GM21737 (cell line): ENCODE measurements at regions not wholly inside any gene's neighbourhood (a gene's known extent, or its start where the extent isn't known, plus 50 kb on each side); places are given as distances from the start of the nearest gene placed in this dataset.

Experiments used
- ATAC-seq: cut with Tn5 transposase; IDR thresholded peaks from one replicate; pipeline ENCODE4 v1.9.1; 2021; ENCODE audit warnings: mild to moderate bottlenecking, moderate library complexity; ENCODE audit not compliant: unreplicated experiment

DNA sequence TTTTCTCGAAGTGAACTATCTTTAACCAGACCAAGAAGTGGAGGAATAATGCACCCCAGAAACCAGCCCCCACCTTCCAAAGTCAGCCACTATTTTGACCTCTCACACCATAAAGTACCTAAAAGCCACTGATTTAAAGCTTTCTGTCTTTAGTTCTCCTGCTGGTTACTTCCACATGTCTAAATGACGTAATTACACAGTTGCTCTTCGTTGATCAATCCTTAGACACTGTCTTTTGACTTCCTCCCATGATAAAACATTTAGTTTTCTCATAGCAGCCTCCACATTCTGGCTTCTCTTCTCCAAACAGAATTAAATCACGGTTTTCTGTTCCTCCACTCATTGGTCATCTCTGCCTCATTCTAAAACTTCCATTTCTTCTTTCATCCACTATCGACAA lies 294.4 kb upstream of the N4BP1 start:
- no peak for ATAC-seq

DNA sequence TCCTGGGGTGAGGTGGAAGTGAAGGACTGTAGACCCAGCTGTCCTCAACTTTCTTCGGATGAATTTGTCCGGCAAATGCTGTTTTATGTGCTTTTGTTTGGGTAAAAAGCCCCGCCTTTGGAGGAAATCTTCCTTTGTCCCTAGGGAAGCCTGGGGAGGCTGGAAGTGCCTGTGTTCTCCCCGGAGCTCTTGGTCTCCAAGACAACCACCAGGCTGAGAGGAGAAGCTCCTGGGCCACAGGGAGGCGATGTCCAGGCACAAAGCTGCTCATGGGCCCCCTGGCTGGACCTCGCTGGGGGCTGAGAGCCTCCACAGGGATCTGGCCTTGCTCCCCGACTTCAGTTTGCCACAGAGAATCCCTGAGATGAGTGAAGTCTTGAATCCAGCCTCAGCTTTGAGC lies 293.1 kb upstream of the N4BP1 start:
- no peak for ATAC-seq

DNA sequence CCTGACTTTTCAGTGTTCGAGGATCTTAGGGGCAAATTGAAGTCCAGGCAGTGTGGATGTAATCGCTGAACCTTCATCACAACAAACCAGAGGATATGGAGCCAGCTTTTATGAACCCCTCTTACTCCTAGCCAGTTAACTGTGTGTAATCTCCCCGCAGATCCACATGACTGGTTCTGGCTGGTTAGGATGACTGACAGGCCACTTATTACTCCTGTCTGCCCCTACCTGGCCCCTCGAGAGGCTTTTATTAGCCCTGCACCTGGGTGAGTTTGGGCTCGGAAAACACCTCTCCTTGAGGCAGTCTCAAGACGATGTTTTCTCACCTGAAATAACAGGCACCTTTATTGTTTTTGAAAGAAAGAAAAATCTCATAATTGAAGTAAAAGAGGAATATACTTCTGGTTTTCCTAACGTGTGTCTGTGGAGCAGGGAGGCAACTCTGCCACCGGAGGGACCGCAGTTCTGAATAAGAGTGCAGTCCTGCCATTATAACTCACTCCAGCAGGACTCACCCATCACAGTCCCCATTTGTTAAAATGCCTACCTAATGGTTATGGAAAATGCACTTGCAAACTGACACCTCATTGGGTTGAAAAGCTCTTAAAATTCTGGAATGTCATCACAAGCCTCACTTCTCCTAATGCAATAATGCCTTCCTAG lies 291.9 kb upstream of the N4BP1 start:
- no peak for ATAC-seq

DNA sequence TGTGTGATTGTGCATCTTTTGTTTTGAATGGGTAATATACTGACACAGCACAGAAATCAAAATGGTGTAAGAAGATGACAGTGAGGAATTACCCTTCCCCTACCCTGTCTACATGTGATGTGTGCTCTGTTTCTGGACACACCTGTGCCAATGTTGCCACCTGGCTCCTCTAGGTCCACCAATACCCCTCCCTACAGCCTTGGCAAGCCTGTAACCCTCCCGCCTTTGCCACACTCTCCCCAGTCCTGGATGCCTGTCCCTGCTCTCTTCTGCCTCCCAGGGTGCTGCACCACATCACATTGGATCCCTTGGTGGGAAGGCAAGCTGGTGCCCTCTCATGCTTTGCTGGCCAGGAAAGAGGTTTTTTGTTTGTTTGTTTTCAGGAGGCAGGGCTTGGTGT lies 289.5 kb upstream of the N4BP1 start:
- no peak for ATAC-seq

DNA sequence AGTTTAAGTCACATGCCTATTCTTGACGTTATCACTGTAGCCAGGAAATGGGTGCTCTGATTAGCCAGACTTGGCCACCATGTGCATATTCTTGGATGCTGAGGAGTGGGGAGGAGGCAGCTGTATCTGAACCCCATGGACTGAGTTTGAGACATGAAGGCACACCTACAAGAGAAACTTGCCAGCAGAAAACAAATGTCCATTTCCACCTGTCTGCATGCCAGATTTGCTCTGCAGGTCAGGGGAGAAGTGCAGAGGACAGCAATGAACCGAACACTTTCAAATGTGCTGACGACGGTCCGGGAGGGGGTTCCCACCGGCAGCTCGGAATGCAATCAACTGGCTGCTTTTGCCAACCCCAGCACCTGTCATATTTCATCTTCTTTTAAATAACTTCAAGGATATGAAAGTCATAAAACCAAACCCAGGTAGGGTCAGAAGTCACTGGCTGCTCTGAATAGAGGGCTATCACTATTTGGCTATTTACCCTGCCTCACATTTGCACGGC lies 287.8 kb upstream of the N4BP1 start:
- no peak for ATAC-seq

DNA sequence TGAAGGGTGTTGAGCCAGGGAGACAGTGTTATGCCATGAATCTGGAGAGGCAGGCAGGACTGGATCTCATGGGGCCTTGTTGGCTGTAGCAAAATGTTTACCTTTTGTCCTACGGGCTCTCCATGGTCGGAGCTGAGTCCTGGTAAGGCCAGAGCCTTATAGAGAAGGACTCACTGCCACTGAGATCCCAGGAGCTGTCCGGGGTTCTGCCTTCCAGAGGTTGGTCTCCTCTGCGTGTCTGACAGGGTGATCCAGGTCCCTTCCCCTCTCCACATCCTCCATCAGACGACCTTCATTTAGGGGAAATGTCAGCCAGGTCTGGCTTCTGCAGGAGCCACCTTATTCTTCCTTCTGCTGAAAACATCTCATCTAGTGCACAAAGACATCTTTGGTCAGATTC lies 285.2 kb upstream of the N4BP1 start:
- no peak for ATAC-seq

DNA sequence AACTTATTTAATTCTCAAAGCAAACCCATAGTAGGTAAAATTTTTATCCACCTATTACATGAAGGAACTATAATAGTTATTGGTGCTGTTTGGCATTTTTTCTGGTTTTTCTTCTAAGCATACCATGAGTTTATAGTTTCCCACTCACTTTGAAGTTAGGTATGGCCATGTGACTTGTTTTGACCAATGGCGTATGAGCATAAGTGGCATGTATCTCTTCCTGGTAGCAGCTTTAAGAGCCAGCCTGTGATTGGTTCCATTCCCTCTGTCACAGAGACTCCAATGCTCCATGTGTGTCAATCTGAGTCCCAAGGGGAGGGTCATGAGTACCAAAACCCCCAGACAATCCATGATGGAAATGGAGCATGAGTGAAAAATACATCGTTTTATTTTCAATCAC lies 282.9 kb upstream of the N4BP1 start:
- no peak for ATAC-seq

DNA sequence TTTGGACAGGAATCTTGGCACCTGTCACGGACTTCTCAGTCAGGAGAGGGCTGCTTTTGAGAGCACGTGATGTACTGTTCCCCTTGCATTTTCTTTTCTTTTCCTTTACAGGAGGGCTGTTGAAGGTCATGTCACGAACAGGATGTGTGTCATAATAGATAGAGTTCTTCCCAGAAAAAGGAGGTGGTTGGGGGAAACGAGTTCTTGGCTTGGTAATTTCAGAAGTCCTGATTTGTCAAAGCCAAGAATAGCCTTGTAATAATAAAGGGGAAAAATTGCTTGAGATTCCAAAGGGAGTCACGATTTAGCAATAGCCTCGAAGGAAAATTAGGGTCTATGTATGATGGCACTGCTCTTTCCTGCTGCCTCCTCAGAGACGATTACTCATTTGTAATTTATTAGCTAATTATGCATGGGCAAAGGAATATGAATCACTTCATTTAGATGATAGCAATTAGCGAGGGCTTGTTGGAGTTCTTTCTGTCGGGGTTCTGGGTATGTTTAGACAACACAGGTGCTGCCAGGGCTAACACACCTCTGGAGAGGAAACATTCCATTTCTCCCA lies 277.7 kb upstream of the N4BP1 start:
- ATAC-seq = no peak

DNA sequence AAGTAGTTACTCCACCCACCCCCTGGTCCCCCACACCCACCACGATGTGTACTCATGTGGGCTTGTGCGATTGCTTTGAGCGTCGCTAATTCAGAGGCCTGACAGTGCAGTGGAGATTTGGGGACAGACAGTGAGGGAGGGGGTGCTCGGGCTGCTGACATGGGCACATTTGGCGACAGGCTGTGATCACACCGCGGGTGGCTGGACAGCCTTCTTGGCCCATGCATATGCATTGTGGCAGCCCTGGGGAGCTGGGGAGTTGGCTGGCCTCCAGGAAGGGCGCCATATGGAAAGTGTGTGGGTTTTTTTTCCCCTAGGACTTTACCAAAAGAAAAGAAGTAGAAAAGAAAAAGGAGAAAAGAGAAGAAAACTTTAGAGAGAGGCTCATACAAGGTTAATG lies 275.5 kb upstream of the N4BP1 start:
- ATAC-seq = no peak

DNA sequence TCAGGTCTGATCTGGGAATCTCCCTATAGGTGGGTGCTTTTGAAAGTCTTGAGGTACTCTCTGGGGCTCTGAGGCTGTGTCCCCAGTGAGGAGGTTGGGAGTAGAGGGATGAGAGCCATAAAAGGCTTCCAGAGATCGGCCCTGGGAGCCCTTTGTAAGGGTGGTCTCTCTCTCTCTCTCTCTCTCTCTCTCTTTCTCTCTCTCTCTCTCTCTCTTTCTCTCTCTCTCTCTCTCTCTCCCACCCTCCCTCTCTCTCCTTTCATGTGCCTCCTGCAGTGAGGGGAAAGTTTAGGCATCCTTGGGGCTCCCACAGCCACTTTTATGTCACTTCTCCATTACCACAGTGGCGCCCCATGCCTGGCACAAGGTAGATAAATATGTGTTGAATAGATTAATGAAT lies 271.3 kb upstream of the N4BP1 start:
- ATAC-seq = no peak

DNA sequence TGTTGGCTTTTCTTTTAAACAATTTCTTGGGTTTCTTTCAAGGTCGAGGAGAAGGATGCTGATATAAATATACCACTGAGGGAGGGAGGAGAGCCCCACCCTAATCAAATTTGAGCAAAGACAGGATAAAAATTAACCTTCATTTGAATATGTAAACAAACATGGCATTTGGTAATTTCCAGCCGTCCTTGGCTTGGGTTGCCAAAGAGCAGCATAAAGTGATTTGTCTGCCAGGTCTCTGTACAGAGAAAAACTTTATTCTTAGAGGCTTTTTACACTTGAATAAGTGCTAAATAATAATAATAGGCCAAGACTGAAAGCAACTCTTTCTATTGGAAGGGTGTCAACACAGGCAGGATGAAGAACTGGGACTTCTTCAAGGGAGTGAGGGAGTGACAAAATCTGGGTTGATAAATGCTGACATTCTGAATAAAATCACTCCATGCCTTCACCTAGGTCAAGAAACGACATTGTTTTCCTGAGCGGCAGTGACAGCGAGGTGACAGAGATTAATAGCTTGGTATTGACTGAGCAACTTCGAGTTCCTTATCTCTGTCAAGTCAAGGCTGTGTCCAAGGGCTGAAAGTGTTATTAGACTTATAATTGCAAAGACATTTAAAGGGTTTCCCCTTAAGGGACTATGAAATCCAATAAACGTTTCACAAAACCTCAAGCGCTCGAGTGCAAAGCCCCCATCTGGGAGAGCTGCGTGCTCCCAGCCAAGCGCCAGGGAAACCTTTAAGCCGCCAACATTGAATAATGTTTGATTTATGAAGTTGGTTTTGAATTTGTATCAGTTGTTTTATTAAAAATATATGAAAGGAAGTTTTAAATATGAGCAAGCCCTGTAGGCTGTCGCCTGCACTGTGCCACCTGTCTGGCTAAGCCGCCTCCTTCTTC lies 269.5 kb upstream of the N4BP1 start:
- no peak for ATAC-seq

DNA sequence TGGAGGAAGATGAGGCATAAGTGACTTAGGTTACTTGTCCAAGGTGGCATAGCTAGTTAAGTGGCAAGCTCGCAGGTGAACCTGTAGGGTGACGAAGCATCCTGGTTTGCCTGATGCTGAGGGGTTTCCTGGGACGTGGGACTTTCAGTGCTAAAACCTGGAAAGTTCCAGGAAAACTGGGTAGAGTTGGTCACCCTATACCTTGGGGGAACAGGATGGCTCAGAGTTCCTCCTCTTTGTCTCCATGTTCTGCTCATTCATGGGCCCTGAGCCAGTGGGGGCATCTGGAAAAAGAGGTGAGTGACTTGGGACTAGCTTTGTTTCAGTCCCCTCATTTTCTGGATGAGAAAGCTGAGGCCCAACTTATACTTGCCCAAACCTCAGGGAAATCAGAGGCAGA lies 268.0 kb upstream of the N4BP1 start:
- no peak for ATAC-seq

DNA sequence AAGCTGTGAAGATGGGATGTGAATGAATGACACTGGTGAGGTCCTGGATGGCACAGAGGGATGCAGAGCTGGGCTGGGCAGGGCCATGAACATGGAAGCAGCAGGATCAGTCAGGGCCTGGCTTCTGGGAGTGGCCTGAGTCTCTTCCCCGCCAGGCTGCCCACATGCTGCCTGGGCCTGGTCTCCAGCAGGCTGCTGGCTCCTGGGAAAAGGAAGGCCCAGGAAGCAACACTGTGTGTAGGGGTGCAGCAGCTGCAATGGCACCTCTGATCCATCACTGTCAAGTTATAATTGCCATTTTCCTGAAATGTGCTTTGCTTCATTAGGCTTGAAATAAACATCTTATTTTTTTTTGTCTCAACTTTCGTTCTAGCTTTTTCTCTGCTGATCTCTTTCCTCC lies 260.2 kb upstream of the N4BP1 start:
- ATAC-seq = no peak

DNA sequence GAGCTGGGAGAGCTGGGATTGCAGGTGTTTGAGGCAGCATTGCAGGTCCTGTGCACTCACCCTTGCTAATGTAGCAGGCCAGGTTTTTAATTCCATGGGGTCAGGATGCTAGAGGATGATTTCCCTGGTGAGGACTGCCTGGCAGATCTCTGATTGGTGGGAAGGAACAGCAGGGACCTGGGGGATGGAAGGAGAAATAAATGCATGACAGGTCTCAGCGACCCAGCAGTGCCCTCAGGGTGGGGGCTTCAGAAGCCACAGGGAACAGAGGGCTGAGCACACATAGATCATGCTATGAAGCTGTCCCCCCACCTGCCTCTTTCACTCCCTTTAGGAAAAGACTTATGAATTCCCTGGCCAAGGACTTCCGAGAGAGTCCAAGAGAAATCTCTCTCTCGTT lies 255.5 kb upstream of the N4BP1 start:
- no peak for ATAC-seq

DNA sequence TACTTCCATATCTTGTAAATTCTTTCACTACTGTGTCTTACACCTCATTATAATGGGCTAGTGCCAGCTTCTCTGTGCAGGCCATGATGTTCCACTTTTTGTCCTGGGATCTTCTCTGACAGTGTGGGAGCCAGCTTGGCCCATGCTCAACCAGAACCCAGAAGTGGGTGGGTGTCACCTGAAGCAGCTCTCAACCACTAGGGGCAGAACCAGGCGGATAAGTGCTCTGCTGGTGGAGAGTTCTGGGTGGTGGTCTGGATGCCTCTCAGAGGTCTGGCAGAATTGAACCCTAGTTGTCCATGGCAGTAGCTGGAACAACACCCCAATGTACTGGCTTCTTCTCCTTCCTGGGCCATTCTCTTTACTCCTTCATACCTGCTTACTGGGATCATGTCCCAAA lies 254.1 kb upstream of the N4BP1 start:
- ATAC-seq = no peak

DNA sequence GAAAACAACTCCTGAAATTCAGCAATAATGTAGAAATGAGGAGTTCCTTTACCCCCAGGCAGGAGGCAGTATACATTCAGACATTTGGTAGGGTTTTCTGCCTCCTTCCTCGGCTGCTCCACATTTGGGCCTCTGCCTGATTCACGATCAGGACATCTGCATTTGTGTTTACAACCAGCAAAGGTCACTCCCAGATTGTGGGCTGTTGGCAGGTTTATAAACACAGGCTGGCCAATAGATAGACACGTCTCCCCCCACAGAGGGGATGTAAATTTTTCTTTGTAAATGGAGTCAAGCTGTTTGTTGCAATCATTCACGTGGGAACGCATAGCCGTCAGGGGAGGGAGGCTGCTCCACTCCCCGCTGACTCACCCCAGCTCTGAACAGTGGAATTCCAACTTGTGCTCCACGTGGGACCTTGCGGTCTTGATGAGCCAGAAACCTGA lies 252.1 kb upstream of the N4BP1 start:
- ATAC-seq = no peak

DNA sequence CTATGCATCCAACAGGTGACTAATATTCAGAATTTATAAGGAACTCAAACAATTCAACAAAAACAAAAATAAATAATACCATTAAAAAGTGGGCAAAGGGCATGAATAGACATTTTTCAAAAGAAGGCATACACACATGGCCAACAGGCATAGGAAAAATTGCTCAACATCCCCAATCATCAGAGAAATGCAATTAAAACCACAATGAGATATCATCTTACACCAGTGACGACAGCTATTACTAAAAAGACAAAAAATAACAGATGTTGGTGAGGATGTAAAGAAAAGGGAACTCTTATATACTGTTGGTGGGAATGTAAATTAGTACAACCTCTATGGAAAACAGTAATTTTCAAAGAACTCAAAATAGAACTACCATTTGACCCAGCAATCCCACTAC lies 250.4 kb upstream of the N4BP1 start:
- no peak for ATAC-seq

DNA sequence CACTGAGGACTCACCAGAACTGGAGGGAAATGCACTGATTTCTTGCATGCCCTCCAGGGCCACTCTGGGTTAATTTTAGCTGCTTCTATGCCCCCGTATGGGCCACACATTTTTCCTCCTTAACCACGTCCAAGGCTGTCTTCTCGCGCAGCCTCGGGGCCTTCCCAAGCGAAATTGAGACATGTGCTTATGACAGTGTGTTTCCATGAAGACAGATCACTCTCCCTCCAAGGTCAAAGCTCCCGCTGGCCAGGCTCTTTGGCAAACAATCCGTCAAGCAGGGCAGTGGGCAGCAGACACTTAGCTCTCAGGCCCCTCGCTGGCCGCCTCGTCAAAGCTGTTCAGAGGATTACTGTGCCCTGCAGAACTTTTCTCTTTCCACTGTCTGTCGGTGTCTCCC lies 243.0 kb upstream of the N4BP1 start:
- ATAC-seq = no peak

DNA sequence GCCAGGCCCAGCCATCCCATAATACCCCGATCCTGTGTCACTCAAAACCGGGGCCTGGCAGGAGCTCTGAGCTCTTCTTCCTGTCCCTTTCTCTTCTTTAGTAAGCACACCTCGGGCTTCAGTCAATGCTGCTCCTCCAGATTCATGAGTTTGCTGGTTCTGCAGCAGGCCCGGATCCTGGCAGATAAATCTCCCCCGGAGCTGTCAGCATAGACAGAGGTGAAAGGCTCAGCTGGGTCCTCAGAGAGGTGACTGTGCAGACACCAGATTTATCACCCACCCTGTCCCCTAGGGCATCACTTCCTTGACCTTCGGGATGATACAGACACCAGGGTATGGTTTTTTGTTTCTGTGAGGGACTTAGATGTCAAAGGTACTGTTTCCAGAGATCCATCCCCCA lies 242.5 kb upstream of the N4BP1 start:
- no peak for ATAC-seq

DNA sequence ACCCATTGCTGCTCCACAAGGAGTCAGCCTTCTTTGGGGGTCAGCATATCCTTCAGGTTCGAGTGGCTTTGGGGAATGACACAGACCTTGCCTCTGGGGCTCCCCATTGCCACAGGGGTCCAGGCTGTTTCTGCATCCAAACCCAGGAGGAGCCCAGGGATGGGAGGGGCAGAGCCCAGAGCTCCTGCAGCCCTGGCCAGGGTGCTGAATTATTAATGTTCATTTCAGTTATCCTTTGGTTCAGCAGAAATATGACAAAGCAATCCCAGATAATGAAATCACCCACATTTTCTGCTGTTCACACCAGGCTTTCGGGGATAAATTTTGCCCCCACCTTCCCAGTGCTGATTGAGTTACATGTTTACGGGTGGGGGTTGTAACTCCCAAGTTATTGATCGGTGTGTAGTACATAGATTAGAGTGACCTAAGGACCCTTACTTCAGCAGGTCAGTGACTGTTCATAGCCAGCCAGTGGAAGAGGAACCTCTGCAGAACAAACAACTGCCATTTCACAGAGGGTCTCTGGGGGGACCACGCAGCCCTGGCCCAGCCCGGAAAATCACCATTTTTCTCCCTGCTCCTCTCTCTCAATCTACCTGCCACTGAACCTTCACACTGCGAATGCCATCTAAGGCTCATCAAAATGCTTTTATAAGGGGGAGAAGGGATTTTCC lies 240.3 kb upstream of the N4BP1 start:
- no peak for ATAC-seq

DNA sequence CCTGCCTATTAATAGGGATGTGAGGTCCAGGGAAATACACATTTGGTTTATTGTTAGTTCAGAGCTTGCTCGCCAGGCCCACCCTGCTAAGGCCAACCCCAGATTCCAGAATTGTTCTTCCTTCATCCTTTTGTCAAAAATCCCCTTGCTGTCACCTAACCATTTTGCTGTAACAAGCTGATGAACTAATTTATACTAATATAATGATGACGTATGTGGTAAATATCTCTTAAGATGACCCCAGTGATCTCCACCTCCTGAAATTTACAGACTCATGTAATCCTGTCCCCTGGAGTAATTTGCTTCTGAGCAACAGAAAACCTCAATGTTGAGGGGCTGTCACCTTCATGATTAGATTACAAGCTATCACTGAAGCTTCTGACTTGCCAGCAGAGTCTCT lies 236.3 kb upstream of the N4BP1 start:
- no peak for ATAC-seq
